ENCODE measurements at regions not wholly inside any gene's neighbourhood (a gene's known extent, or its start where the extent isn't known, plus 50 kb on each side); places are given as distances from the start of the nearest gene placed in this dataset.

- TF ChIP-seq MAFF (IDR thresholded peaks at IDR 0.05; ENCODE audit: low read depth, low read length) (no peak), SIX1 (CRISPR knock-in tag; IDR thresholded peaks at IDR 0.05; ENCODE audit: borderline replicate concordance) (no peak), ZNF83 (CRISPR knock-in tag; IDR thresholded peaks at IDR 0.05; ENCODE audit: borderline replicate concordance) (no peak), DR1 (CRISPR knock-in tag; IDR thresholded peaks at IDR 0.05) (no peak), ZNF687 (CRISPR knock-in tag; IDR thresholded peaks at IDR 0.05) (peak; percentile 44), LRRFIP1 (CRISPR knock-in tag; conservative IDR thresholded peaks at IDR 0.05) (no peak), MEIS2 (CRISPR knock-in tag; IDR thresholded peaks at IDR 0.05) (no peak), HMGA1 (CRISPR knock-in tag; conservative IDR thresholded peaks at IDR 0.05) (no peak), NFYB (CRISPR knock-in tag; IDR thresholded peaks at IDR 0.05) (no peak), BRF2 (CRISPR knock-in tag; IDR thresholded peaks at IDR 0.05) (no peak), ZBTB40 (IDR thresholded peaks at IDR 0.05) (no peak), ZBTB40 (CRISPR knock-in tag; IDR thresholded peaks at IDR 0.05) (no peak)
Measured at GRCh38 chr11:13073119-13073981, 64.2 kb downstream of the RASSF10 start (continued).

Measured in HepG2 (cell line).